HEK293 (cell line): ENCODE measurements at regions not wholly inside any gene's neighbourhood (a gene's known extent, or its start where the extent isn't known, plus 50 kb on each side); places are given as distances from the start of the nearest gene placed in this dataset.

Experiments
- CTCF ChIP-seq: fragments of 450-650 bp; formaldehyde crosslinking; IDR thresholded peaks from 2 replicates; pipeline ENCODE4 v1.5.1; 2016; ENCODE audit warnings: missing biosample characterization, missing genetic modification characterization
- ELK4 ChIP-seq: IDR thresholded peaks from 2 replicates; pipeline ENCODE4 v1.6.1; 2011; ENCODE audit warnings: mild to moderate bottlenecking, low read depth, low read length, borderline replicate concordance
- OSR2 ChIP-seq: fragments of 450-650 bp; formaldehyde crosslinking; IDR thresholded peaks from 2 replicates; pipeline ENCODE4 v1.5.1; 2016; ENCODE audit warnings: missing biosample characterization, missing genetic modification characterization
- YY1 ChIP-seq: fragments of 450-650 bp; formaldehyde crosslinking; IDR thresholded peaks from 2 replicates; pipeline ENCODE4 v1.5.1; 2018; ENCODE audit warnings: missing biosample characterization, missing genetic modification characterization
- ZNF10 ChIP-seq: fragments of 450-650 bp; formaldehyde crosslinking; IDR thresholded peaks from 2 replicates; pipeline ENCODE4 v1.5.1; 2017; ENCODE audit warnings: missing biosample characterization, missing genetic modification characterization
- ZNF274 ChIP-seq, 2 experiments: fragments of 200-500 bp in 1 of 2; fragments of 450-650 bp in 1 of 2; sonication (Bioruptor generic) in 1 of 2; formaldehyde crosslinking in 1 of 2; IDR thresholded peaks; 2 replicates each; pipeline versions ENCODE4 v1.5.1 to v1.6.1; 2014 to 2016; ENCODE audit warnings: borderline replicate concordance in 1 of 2, inconsistent platforms in 1 of 2, low read length in 1 of 2, missing biosample characterization in 1 of 2, missing genetic modification characterization in 1 of 2
- ZNF350 ChIP-seq: fragments of 450-650 bp; formaldehyde crosslinking; IDR thresholded peaks from 2 replicates; pipeline ENCODE4 v1.5.0; 2017; ENCODE audit warnings: missing biosample characterization, mild to moderate bottlenecking, missing genetic modification characterization
- ZNF747 ChIP-seq: fragments of 450-650 bp; formaldehyde crosslinking; IDR thresholded peaks from 2 replicates; pipeline ENCODE4 v1.5.1; 2016; ENCODE audit warnings: missing biosample characterization, missing genetic modification characterization

- no peak for TF ChIP-seq ZNF747 (tag by site-specific recombination)
- TF ChIP-seq CTCF: no peak
- TF ChIP-seq ELK4: no peak
- TF ChIP-seq OSR2 (tag by site-specific recombination): no peak
- TF ChIP-seq ZNF274 (IDR thresholded peaks at IDR 0.05; ENCODE audit: low read length): no peak
- TF ChIP-seq ZNF274 (tag by site-specific recombination; IDR thresholded peaks at IDR 0.05; ENCODE audit: borderline replicate concordance): no peak
- no peak for TF ChIP-seq ZNF10 (tag by site-specific recombination)
- no peak for TF ChIP-seq YY1
- no peak for TF ChIP-seq ZNF350
Measured at GRCh38 chr5:154628685-154629084, 126.5 kb upstream of the LARP1 start.
